GM19035 (cell line): ENCODE measurements at regions not wholly inside any gene's neighbourhood (a gene's known extent, or its start where the extent isn't known, plus 50 kb on each side); places are given as distances from the start of the nearest gene placed in this dataset.

Source experiments
- ATAC-seq: cut with Tn5 transposase; IDR thresholded peaks from one replicate; pipeline ENCODE4 v1.9.1; 2021; ENCODE audit not compliant: unreplicated experiment

- no peak for ATAC-seq
These were observed 145.6 kb downstream of the DYRK2 start for GRCh38 chr12:67794161-67794560.

- no peak for ATAC-seq
These were observed 146.7 kb downstream of the DYRK2 start for GRCh38 chr12:67795236-67795635.

DNA sequence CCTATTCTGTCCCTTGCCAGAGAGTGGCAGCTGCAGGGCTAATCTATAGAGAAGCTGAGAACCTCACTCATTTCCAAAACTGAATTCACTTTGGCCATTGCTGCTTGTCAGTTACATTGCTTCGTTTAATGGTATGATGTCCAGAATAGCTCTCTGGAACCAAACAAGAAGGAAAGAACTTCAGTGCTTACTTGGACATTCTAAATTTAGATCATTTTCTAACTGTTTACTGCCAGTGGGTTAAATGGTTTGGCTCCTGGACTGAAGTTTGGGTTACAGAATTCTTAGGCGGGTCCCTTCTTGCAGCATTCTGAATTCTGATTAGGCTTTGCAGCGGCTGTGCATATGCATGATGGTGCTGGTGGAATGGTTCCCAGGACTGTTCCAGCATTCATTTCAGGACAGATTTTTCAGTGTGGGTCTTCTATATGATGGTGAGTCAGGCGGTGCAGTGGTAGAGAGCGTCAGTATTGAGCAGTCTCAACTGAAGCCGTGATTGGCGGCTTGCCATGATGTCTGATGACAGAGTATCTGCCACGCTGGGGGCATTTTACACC, 148.7 kb downstream of the DYRK2 start:
- ATAC-seq: no peak

DNA sequence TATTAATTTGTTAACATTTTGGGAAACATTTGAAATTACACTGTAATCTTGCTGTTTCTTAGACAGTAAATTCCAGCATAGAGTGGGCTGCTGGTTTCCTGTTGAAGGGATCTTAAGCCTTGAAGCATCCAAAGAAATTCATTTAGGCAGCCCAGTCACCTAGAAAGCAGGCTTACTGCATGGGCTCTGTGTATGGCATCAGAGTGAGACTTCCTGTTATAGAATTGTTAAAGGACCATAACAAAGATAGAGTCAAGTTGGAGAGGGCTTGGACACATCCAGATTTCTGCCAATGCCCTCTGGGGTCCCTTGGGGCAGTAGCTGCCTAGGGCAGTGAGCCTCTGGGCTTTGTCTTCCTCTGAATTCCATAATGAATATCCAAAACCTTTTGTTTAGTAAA, 149.2 kb downstream of the DYRK2 start:
- ATAC-seq: no peak

GRCh38 chr12:67798768-67799167, 150.2 kb downstream of the DYRK2 start:
- ATAC-seq: no peak

DNA sequence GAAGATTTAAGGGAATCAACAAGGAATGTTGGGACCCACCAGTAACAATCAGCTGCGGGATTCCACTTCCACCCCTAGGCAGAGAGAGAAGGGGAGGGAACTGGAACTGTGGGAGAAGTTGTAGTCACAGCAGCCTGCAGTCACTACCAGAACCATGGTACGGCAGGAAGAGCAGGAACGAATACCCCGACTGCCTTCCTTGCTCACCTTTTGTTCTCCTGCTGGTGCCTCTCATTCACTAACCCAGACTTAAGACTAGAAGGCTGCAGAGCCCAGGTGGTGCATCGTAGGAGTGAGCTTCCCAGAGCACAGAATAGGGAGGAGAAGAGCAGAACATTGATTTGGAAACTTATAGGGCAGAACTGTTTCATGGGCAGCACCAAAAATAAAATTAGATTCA, 154.2 kb downstream of the DYRK2 start:
- no peak for ATAC-seq

DNA sequence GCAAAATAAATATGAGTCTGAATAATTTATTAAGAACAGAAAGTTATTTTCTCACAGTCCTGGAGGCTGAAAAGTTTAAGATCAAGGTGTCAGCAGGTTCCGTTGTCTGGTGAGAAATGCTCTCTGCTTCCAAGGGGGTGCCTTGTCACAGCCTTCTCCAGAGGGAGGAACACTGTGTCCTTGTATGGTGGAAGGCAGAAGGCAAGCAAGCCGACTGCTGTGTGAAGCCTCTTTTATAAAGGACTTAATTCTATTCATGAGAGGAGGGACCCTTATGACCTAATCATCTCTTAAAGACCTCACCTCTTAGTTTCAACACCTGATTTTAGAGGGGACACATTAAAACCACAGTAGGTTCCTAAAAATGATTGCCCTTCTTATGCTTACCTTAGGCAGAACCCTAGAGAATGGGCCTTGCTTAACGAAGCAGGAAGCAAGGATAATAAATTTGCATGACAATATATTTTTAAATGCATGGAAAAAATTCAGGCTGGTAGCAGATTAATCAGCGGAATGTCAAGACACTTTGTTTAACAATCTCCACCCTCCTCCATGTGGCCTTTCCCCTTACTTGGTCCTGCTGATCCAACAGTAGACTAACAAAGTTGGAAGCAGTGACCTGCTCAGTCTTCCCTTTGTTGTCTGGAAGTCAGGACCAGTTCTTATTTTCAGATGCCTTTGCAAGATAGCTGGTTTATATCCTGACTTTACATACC, 154.9 kb downstream of the DYRK2 start:
- no peak for ATAC-seq

DNA sequence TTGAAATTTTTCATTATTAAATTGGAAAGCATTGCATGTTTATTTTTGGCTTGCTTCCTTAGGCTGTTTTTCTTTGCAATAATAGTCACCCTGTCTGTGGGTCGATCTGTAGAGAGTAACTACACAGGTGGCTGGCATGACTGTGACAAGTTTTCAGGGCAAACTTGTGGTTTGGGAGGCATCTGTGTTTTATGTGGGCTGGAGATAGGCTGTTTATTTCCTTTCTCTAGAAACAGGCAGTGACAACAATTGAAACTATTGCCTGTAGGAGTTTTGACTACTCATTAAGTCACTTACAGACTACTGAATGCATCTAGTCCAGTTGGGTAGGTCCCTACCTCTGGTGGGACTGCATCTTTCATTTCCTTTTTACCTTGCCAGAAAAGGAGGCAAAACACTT, 155.6 kb downstream of the DYRK2 start:
- ATAC-seq: no peak

GRCh38 chr12:67807814-67808213, 159.3 kb downstream of the DYRK2 start:
- no peak for ATAC-seq

GRCh38 chr12:67810166-67810565, 161.6 kb downstream of the DYRK2 start:
- no peak for ATAC-seq

DNA sequence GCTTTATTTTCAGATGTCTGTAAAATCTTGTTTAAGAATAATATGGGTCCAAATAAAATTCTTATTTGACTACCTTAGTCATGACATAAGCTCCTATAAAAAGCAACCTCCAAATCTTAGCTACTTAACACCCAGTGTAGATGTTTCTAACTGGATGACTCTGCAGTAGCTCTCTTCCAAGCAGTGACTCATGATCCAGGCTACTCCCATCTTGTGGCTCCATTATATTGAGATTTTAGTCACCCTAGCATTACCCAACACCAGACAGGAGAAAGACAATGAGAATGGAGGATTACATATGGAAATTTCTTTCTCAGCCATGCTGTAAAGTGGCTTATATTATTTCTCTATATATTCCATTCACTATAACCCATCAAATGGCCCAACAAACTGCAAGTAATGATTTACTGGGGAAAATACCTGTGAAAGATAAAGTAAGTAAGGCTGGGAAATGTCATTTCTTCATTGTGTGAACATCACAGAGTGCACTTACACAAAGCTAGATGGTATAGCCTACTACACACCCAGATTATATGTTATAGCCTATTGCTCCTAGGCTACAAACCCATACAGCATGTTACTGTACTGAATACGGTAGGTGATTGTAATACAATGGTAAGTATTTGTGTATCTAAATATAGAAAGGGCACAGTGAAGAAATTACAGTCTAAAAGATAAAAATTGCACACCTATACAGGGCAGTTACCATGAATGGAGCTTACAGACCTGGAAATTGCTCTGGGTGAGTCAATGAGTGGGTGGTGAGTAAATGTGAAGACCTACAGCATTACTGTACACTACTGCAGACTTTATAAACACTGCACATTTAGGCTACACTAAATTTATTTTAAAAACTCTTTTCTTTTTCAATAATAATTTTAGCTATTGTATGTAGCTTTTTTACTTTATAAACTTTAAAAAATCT, 163.2 kb downstream of the DYRK2 start:
- no peak for ATAC-seq

DNA sequence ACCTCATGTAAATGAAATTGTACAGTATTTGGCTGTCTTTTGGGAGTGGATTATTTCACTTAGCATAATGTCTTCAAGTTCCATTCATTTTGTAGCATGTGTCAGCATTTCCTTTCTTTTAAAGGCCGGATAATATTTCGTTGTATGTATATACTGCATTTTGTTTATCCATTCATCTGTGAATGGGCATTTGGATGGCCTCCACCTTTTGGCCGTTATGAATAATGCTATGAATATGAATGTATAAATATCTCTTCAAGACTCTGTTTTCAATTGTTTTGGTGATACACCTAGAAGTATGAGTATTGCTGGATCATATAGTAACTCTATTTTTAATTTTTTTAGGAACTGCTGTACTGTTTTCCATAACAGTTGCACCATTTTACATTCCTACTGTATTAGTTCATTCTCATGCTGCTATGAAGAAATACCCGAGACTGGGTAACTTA, 164.9 kb downstream of the DYRK2 start:
- no peak for ATAC-seq

- ATAC-seq: no peak
These were observed 167.7 kb downstream of the DYRK2 start for GRCh38 chr12:67816269-67816668.

DNA sequence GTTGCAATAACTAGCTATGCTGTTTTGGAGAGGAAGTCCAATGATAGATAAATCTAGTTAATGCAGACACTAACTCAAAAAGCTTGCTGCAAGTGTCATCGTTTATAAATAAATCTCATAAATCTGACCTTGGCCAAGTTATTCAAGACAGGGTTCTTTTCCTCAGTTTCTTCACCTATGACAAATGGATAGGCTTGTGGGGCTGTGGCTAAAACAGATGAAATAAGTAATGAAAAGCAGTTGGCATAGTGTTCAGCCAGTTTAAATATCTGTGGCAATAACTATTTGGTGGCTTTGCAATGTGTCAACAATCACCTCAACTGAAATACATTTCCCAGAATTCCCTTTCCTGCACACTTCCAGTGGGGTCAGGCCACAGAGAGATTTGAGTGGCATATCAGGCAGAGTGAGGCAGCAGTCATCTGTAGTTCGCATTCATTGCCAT, 169.9 kb downstream of the DYRK2 start:
- ATAC-seq: no peak

DNA sequence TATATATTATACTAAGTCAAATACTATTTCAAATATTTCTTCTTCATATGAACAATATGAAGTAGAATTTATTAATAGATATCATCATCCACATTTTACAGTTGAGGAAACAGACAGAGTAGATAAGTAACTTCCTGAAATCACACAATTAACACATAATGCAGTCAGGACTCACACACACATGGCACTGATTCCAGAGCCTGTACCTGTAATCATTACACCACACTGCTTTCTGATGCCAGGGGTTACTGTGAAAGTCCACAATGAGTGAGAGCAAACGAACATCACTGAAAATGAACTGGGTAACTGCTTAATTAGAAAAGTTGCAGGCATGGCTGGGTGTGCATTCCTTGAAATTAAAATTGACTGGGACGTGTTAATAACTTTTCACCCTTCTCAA, 169.3 kb upstream of the IFNG-AS1 start:
- no peak for ATAC-seq

- ATAC-seq: no peak
These were observed 168.6 kb upstream of the IFNG-AS1 start for GRCh38 chr12:67820694-67821093.

GRCh38 chr12:67822826-67823225, 166.4 kb upstream of the IFNG-AS1 start:
- no peak for ATAC-seq

GRCh38 chr12:67826148-67826547, 163.1 kb upstream of the IFNG-AS1 start:
- ATAC-seq: no peak

GRCh38 chr12:67826946-67827720, 162.1 kb upstream of the IFNG-AS1 start:
- ATAC-seq: no peak

DNA sequence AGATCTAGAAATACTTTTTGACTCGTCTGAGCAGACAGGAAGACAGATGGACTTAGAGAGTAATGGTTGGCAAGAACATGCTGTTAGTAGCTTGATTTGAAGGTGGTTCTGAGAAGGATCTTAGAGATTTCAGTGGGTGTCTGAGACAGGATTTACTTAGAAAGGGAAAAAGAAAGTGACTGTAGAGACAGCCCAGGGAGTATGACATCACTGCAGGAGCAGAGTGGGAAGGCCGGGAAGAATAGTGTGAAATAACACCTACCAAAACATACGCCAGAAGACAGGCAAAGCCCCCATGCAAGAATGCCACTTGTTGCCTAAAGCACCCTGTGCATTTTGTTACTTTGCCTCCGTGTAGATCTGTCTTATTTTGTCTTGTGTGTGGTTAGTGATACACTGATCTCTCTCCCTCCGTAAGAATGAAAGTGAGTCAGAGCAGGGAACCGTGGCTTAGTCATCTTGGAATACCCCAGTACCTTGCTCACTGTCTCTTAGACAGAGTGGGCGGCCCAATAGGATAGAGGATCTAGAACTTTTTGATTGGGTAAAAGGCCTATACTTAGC, 161.3 kb upstream of the IFNG-AS1 start:
- no peak for ATAC-seq

DNA sequence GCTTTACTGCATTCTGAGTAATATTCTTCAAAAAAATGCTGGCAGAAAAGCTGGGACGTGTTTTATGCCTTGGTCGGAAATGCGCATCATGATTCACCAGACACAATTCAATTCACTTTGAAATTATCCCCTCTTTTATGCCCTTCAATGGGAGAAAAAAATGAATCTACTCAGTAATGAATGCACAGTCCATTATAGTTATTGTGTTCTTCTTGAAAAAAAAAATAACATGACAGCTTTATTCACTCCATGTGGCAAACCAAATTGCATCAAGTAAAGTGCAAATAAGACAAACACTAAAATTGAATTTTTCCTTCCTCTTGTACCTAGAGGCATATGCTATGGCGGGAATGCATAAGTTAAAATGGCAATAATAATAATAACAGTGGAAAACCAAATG, 159.4 kb upstream of the IFNG-AS1 start:
- no peak for ATAC-seq
